ENCODE measurements at regions not wholly inside any gene's neighbourhood (a gene's known extent, or its start where the extent isn't known, plus 50 kb on each side); places are given as distances from the start of the nearest gene placed in this dataset.
A peak's percentile ranks its signal among the peaks of the same experiment; 100 is the strongest.

GRCh38 chr10:100612601-100613595, 77.2 kb downstream of the HIF1AN start:
- no peaks in the 10 kb centered on the region for H3K27me3 ChIP-seq
- H3K36me3 ChIP-seq = no peaks in the 10 kb centered on the region
- H3K27ac ChIP-seq = no peak overlapping the region
- no peak overlapping the region for H3K4me3 ChIP-seq
- no peaks in the 10 kb centered on the region for H3K9me3 ChIP-seq
- TF ChIP-seq CTCF (IDR thresholded peaks at IDR 0.05) = no peak
- no peak for DNase-seq (ENCODE audit: low spot score)
- no peaks in the 10 kb centered on the region for H3K4me1 ChIP-seq

- no peak overlapping the region for H3K27ac ChIP-seq
- no peaks in the 10 kb centered on the region for H3K4me1 ChIP-seq
- no peak for TF ChIP-seq CTCF (IDR thresholded peaks at IDR 0.05)
- no peaks in the 10 kb centered on the region for H3K27me3 ChIP-seq
- H3K4me3 ChIP-seq = no peak overlapping the region
- H3K36me3 ChIP-seq = no peaks in the 10 kb centered on the region
- no peak for DNase-seq (ENCODE audit: low spot score)
- H3K9me3 ChIP-seq = no peaks in the 10 kb centered on the region
Observed at GRCh38 chr10:100613846-100614245, 78.1 kb downstream of the HIF1AN start.

- H3K27me3 ChIP-seq = no peaks in the 10 kb centered on the region
- H3K27ac ChIP-seq = no peak overlapping the region
- H3K4me3 ChIP-seq = no peak overlapping the region
- no peak for TF ChIP-seq CTCF (IDR thresholded peaks at IDR 0.05)
- no peaks in the 10 kb centered on the region for H3K9me3 ChIP-seq
- no peaks in the 10 kb centered on the region for H3K36me3 ChIP-seq
- no peaks in the 10 kb centered on the region for H3K4me1 ChIP-seq
- peak; percentile 5 for DNase-seq (ENCODE audit: low spot score)
Observed at GRCh38 chr10:100614429-100615095, 78.8 kb downstream of the HIF1AN start.

GRCh38 chr10:100615241-100615640, 79.5 kb downstream of the HIF1AN start:
- Histone ChIP-seq H3K27me3 (no peaks in the 10 kb centered on the region), H3K36me3 (no peaks in the 10 kb centered on the region), H3K9me3 (no peaks in the 10 kb centered on the region), H3K4me3 (no peak overlapping the region), H3K4me1 (no peaks in the 10 kb centered on the region), H3K27ac (no peak overlapping the region)
- DNase-seq (ENCODE audit: low spot score) = no peak
- no peak for TF ChIP-seq CTCF (IDR thresholded peaks at IDR 0.05)

GRCh38 chr10:100615908-100616307, 80.2 kb downstream of the HIF1AN start:
- Histone ChIP-seq H3K36me3 (no peaks in the 10 kb centered on the region), H3K27me3 (peaks cover 0 to 4% of the 10 kb centered on the region in 2 donors), H3K4me1 (no peaks in the 10 kb centered on the region), H3K4me3 (no peak overlapping the region), H3K9me3 (no peaks in the 10 kb centered on the region), H3K27ac (no peak overlapping the region)
- no peak for DNase-seq (ENCODE audit: low spot score)
- no peak for TF ChIP-seq CTCF (IDR thresholded peaks at IDR 0.05)
